Ishikawa (cell line): ENCODE measurements at regions not wholly inside any gene's neighbourhood (a gene's known extent, or its start where the extent isn't known, plus 50 kb on each side); places are given as distances from the start of the nearest gene placed in this dataset.

Experiments
- CEBPB ChIP-seq: IDR thresholded peaks from 2 replicates; pipeline ENCODE4 v1.6.1; 2012
- CREB1 ChIP-seq: IDR thresholded peaks from 2 replicates; pipeline ENCODE4 v1.6.1; 2012; ENCODE audit warnings: low read depth
- EGR1 ChIP-seq: IDR thresholded peaks from 2 replicates; pipeline ENCODE4 v1.6.1; 2012
- EP300 ChIP-seq: IDR thresholded peaks from 2 replicates; pipeline ENCODE4 v1.6.1; 2012; ENCODE audit warnings: borderline replicate concordance
- FOXM1 ChIP-seq: IDR thresholded peaks from 2 replicates; pipeline ENCODE4 v1.6.1; 2012; ENCODE audit warnings: low read depth, borderline replicate concordance
- MAX ChIP-seq: IDR thresholded peaks from 2 replicates; pipeline ENCODE4 v1.6.1; 2012
- NFIC ChIP-seq: IDR thresholded peaks from 2 replicates; pipeline ENCODE4 v1.6.1; 2012
- RAD21 ChIP-seq: IDR thresholded peaks from 2 replicates; pipeline ENCODE4 v1.6.1; 2012; ENCODE audit warnings: low read depth
- REST ChIP-seq: IDR thresholded peaks from 2 replicates; pipeline ENCODE4 v1.6.1; 2012; ENCODE audit warnings: low read depth, mild to moderate bottlenecking
- TAF1 ChIP-seq: IDR thresholded peaks from 2 replicates; pipeline ENCODE4 v1.6.1; 2012; ENCODE audit warnings: low read depth, mild to moderate bottlenecking
- TCF12 ChIP-seq: IDR thresholded peaks from 2 replicates; pipeline ENCODE4 v1.6.1; 2012; ENCODE audit warnings: low read depth
- TEAD4 ChIP-seq: IDR thresholded peaks from 2 replicates; pipeline ENCODE4 v1.6.1; 2012
- USF1 ChIP-seq: IDR thresholded peaks from 2 replicates; pipeline ENCODE4 v1.6.1; 2012
- YY1 ChIP-seq: IDR thresholded peaks from 2 replicates; pipeline ENCODE4 v1.6.1; 2012; ENCODE audit warnings: low read depth
- ZBTB7A ChIP-seq: IDR thresholded peaks from 2 replicates; pipeline ENCODE4 v1.6.1; 2012; ENCODE audit warnings: low read depth

GRCh38 chr5:110167384-110167783 lies 477.7 kb downstream of the MAN2A1 start:
- TF ChIP-seq MAX: no peak
- no peak for TF ChIP-seq EP300

- no peak for TF ChIP-seq EGR1
Measured at GRCh38 chr5:110169461-110169860, 479.7 kb downstream of the MAN2A1 start.

- TF ChIP-seq REST (no peak), TAF1 (no peak), EP300 (no peak)
Measured at GRCh38 chr5:110177729-110178128, 488.0 kb downstream of the MAN2A1 start.

GRCh38 chr5:110179321-110179720 lies 489.6 kb downstream of the MAN2A1 start:
- TF ChIP-seq MAX (no peak), CREB1 (no peak), YY1 (no peak), USF1 (no peak), EGR1 (no peak), TAF1 (no peak), EP300 (no peak), NFIC (no peak), FOXM1 (no peak), ZBTB7A (no peak), REST (no peak), CEBPB (no peak), TCF12 (no peak), TEAD4 (no peak), RAD21 (no peak)

- TF ChIP-seq NFIC (no peak), CREB1 (no peak), USF1 (no peak), EGR1 (no peak), EP300 (no peak), CEBPB (no peak), TEAD4 (no peak), MAX (no peak), REST (no peak), YY1 (no peak), RAD21 (no peak), TCF12 (no peak), FOXM1 (no peak)
Measured at GRCh38 chr5:110194191-110194590, 504.5 kb downstream of the MAN2A1 start.

- TF ChIP-seq USF1 (no peak), EGR1 (no peak), TCF12 (no peak)
Measured at GRCh38 chr5:110195288-110195687, 505.6 kb downstream of the MAN2A1 start.
